ENCODE measurements at regions not wholly inside any gene's neighbourhood (a gene's known extent, or its start where the extent isn't known, plus 50 kb on each side); places are given as distances from the start of the nearest gene placed in this dataset.
"Not testable (repeated sequence)": the region's sequence is repeated elsewhere in the genome, so short reads cannot be mapped to it uniquely, and the experiment has no call there.

GRCh38 chr4:28116526-28117083, 1256.0 kb downstream of the STIM2 start:
- not testable (repeated sequence) for TF ChIP-seq POLR2AphosphoS5 (IDR thresholded peaks at IDR 0.05; ENCODE audit: low read depth, low read length); SIN3A (IDR thresholded peaks at IDR 0.05; ENCODE audit: borderline replicate concordance, insufficient read depth, low read depth, low read length); REST (IDR thresholded peaks at IDR 0.05; ENCODE audit: insufficient read depth in 1 of 2, low read depth in 2 of 2, low read length in 1 of 2); TCF7L2 (IDR thresholded peaks at IDR 0.05; ENCODE audit: low read depth, low read length)
- TF ChIP-seq, protein P1, sequence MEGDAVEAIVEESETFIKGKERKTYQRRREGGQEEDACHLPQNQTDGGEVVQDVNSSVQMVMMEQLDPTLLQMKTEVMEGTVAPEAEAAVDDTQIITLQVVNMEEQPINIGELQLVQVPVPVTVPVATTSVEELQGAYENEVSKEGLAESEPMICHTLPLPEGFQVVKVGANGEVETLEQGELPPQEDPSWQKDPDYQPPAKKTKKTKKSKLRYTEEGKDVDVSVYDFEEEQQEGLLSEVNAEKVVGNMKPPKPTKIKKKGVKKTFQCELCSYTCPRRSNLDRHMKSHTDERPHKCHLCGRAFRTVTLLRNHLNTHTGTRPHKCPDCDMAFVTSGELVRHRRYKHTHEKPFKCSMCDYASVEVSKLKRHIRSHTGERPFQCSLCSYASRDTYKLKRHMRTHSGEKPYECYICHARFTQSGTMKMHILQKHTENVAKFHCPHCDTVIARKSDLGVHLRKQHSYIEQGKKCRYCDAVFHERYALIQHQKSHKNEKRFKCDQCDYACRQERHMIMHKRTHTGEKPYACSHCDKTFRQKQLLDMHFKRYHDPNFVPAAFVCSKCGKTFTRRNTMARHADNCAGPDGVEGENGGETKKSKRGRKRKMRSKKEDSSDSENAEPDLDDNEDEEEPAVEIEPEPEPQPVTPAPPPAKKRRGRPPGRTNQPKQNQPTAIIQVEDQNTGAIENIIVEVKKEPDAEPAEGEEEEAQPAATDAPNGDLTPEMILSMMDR (IDR thresholded peaks at IDR 0.05): not testable (repeated sequence)

Data from Panc1 (cell line).